HG03159 (cell line): ENCODE measurements at regions not wholly inside any gene's neighbourhood (a gene's known extent, or its start where the extent isn't known, plus 50 kb on each side); places are given as distances from the start of the nearest gene placed in this dataset.
"Not testable (repeated sequence)": the region's sequence is repeated elsewhere in the genome, so short reads cannot be mapped to it uniquely, and the experiment has no call there.

Experiments
- ATAC-seq: cut with Tn5 transposase; IDR thresholded peaks from one replicate; pipeline ENCODE4 v1.9.1; 2021; ENCODE audit warnings: mild to moderate bottlenecking, moderate library complexity; ENCODE audit not compliant: unreplicated experiment

DNA sequence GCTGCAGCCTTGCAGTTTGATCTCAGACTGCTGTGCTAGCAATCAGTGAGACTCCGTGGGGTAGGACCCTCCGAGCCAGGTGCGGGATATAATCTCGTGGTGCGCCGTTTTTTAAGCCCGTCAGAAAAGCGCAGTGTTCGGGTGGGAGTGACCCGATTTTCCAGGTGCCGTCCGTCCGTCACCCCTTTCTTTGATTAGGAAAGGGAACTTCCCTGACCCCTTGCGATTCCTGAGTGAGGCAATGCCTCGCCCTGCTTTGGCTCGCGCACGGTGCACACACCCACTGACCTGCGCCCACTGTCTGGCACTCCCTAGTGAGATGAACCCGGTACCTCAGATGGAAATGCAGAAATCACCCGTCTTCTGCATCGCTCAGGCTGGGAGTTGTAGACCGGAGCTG lies 203.2 kb downstream of the SNCAIP start:
- not testable (repeated sequence) for ATAC-seq

- ATAC-seq: no peak
Observed at GRCh38 chr5:122515709-122516431, 203.8 kb downstream of the SNCAIP start.

DNA sequence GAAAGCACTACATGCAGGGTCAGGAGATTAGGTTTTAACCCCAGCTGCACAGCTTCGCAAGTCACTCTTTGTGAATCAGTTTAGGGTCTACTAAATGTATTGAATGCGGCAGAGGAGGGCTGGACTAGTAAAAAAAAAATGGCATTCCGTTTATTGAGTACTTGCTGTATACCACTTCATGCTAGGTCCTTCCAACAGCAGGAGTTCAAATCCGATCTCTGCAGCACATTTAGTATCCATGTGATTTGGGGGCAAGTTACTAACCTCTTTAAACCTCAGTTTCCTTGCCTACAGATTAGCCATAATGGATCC lies 204.4 kb downstream of the SNCAIP start:
- ATAC-seq: no peak

- ATAC-seq: no peak
Observed at GRCh38 chr5:122517091-122517490, 205.1 kb downstream of the SNCAIP start.

DNA sequence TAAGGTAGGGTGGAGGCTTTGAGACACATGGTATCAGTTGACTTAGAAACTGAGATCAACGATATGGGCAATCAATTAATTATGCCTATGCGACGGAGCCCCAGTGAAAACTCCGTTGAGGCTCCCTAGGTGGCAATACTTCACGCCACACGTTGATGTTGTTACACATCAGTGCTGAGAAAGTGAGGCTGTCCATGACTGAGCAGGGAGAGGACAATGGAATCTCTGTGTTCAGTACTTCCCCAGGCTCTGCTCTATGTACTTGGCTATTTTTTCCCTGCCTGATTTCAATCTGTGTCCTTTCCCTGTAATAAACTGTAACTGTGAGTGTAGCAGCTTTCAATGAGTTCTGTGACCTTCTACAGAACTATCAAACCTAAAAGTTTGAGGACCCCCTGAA lies 211.7 kb downstream of the SNCAIP start:
- ATAC-seq: no peak

DNA sequence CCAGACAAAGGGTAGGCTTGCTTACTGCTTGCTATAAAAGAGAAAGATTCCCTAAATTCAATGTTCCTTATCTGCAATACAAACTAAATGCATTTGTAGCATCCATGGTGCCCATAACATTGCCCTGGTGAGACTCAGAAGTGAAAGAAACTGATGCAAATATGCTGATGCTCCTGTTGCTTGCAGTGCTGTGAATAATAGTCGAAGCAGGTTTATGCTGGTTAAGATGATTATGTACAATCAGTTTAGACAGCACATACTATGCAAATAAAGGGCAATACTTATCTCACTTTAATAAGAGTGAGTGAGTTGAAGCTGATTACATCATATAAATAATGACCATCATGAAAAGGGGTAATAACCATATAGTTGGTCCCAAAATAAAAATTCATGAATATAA lies 215.5 kb downstream of the SNCAIP start:
- ATAC-seq: no peak

- ATAC-seq: no peak
Observed at GRCh38 chr5:122532035-122532434, 220.0 kb downstream of the SNCAIP start.

DNA sequence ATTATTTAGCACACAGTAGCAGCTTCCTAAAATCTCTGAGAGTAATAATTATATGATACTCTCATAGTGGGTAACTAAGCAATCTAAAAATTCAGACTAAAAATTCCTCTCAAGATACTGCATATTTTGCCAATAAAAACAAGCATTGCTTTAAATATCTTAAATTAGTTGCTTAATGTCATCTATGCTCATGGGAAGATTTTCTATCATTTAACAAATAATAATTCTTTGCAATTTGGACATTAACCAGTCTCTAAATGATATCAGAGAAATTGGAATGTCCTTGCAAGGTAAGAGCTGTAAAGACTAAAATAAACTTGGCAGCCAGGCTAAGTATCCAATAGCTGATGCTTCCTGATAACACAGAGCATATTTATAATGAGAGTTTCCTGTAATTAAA lies 221.8 kb downstream of the SNCAIP start:
- ATAC-seq: no peak

DNA sequence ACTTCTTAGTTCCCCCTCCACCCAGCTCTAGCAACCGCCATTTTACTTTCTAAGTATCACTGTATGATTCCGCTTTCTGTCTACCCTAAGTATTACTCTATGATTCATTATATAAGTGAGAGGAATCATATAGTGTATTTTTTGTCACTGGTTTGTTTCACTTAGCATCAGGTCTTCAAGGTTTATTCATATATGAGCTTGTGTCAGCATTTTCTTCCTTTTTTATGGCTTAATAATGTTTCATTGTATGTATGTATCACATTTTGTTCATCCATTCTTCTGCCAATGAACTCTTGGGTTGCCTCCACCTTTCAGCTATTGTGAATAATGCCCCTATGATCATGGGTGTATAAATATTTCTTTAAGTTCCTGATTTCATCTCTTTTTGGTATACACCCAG lies 222.8 kb downstream of the SNCAIP start:
- ATAC-seq: no peak

DNA sequence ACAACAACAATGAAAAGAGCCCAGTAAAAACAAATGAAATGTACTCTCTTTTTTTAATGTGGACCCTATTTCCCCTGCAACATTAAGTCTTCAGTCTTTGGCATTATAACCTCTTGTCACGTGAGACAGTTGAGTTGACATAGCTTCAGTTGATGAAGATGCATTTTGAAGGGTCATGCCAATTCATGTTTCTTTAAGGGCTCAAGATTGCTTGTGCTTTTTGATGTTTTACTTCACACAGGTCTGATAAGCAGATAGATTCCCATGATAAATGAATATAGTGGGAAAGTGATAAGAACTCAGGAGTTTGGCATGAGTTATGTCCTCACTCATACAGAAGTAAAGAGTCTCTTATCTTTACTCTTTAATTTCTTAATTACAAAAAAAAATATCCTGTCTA lies 229.4 kb downstream of the SNCAIP start:
- no peak for ATAC-seq

DNA sequence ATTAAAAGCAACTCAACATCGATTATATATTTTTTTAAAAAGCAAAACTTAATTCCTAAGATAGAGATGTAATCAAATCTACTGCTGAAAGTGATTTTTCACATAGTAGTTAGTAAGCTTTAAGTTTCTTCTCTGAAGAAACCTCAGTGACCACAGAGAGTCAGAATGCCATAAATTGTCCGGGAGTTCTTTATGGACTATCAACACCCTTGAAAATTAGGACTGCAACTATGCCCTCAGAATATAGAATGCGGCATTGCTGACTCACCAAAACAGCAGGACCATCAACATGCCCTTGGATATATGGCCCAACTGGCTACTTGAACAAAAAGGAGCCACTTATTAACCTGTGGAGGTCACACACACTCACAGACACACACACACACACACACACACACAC lies 228.9 kb upstream of the SNX2 start:
- ATAC-seq: no peak

DNA sequence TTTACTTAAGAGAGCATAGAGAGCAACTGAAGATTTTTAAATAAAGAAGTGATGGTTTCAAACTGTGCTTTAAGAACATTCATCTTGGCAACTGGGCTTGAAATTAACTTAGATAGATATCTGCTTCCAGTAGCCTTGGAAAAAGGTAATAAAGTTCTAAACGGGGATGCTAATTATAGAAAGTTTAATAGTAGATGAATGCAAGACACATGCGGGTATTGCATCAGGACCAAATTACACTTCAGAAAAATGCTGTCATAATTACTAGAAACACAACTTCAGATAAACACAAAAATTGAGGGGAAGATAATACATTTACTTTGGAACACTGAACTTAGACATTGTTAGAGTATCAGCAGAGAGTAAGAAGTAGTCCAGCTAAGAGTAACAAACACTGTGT lies 227.7 kb upstream of the SNX2 start:
- ATAC-seq: no peak

DNA sequence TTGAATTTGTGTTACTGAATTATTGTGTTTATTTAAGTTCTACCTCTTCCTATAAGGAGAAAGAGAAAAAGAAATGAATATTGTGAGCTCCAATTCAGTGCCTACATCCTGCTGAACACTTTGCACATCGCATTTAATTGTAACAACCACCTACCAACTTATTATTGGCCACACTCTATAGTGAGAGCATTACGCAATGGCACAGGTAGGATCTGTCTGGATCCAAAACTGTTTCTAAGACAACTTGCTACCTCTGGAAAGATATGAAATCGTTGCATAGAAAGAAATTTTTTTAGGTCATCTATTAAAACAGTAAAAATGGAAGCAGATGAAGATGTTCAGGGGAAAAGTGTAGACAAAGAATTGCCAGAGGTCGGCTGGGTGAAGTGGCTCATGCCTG lies 227.2 kb upstream of the SNX2 start:
- no peak for ATAC-seq

DNA sequence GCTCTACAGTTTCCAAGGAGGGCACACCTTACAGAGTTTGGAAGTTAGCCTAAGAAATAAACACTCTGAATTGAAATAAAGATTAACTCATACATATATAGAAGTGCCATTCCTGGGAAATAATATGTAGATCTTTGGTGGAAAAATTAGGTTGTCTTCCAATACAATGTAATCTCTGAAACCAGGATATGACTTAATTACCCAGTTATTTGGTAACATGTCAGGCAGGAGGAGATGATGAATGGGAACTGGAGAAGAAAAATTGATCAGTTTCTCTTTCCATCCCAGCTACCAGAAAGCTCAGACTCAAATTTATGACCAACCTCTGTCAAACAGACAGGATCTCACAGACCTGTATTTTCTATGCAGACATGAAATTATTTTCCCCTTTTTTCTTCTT lies 215.2 kb upstream of the SNX2 start:
- ATAC-seq: no peak

DNA sequence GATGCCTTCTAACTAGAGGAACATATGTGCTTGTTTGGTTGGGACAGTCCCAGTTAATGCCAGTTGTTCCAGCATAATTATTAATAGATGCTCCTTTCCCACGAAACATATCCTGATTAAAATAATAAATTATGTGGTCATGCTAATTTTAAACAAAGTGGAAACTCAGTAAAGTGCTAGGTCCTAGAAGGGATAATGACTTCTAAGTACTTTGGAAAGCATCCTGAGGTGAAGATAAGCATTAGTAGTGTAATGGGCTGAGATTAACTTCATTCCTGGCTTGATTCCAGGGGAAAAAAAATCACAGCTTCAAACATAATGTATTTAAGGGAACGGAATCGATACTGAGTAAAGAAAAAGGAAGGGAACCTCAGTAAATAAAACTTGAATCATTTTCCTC lies 213.7 kb upstream of the SNX2 start:
- no peak for ATAC-seq

DNA sequence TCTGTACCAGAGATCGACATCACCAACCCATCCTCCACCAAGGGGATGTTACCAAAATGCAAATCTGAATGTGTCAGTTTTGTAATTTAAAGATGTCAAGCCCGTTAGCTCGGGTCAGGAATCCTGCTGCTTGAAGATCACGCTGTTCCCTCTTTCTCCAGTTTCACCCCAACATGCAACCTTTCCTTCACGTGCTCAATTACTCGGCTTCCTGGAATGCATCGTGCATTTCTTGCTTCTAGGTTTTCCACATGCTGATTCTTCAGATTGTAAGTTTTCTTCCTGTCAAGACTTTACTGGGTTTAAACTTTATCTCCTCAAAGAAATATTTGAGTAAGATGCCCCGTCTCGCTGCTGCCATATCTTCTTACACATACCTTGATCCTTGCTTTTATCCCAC lies 209.5 kb upstream of the SNX2 start:
- no peak for ATAC-seq

GRCh38 chr5:122576256-122577016 lies 198.4 kb upstream of the SNX2 start:
- no peak for ATAC-seq

GRCh38 chr5:122581629-122582028 lies 193.3 kb upstream of the SNX2 start:
- no peak for ATAC-seq

DNA sequence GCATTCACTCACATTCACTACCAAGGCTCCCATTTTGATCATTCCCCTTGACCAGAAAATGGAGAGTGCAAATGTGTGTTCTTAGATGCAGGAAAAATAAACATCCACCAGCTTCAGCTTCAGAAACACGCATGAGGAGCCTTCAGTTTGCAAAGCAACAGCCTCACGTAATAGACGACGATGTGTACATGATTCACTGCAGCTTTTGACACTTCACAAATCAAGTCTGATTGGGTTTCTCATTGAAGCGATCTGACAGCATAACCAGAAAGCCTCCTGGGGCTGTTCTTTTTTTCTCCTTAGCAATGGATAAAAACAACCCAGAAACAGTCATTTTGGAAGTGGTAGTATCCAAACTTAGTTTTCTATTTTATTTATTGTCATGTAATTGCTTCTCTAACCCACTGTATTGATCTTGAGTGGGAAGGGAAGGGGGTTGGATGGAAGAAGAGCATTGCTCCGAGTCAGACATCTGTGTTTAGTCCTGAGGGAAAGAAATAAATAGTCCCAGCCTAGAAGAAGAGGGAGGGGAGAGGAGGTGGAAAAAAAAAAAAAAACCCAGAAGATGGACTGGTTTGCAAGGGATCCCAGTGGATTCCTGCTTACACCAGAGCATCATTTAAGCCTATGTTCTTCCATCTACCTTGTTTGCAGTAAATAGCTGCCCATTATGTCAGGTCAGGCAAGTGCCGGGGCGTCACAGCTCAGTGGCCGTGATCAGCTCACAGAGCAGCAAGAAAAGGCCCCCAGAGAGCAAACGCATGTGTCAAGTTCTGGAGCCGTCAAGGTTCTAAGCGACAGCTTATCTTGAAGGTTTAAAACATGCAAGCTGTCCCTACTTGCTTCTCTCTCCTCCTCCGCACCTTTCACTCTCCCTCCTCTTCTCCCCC lies 190.2 kb upstream of the SNX2 start:
- no peak for ATAC-seq

DNA sequence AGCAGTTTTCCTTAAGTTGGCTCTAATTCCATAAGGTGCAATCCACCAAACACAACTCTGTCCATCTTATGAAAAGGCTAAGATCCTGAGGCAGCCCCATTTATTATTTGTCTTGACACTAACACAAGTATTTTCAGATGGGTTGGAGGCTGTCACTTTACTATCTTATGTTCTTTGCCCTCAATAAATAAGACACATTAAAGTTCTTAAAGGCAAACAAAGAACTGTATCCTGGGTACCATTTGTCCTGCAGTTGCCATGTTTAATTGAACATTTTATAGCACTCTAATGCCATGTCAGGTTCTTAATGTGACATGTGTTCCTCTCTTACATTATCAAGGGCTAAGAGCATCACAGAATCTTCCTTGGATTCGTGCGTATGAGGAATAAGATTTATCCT lies 189.5 kb upstream of the SNX2 start:
- no peak for ATAC-seq

- ATAC-seq: no peak
Observed at GRCh38 chr5:122586351-122586750, 188.5 kb upstream of the SNX2 start.

GRCh38 chr5:122591828-122592227 lies 183.1 kb upstream of the SNX2 start:
- no peak for ATAC-seq
